GM18867 (cell line): ENCODE measurements at regions not wholly inside any gene's neighbourhood (a gene's known extent, or its start where the extent isn't known, plus 50 kb on each side); places are given as distances from the start of the nearest gene placed in this dataset.

Source experiments
- ATAC-seq: cut with Tn5 transposase; IDR thresholded peaks from one replicate; pipeline ENCODE4 v1.9.1; 2021; ENCODE audit warnings: mild to moderate bottlenecking, moderate library complexity; ENCODE audit not compliant: unreplicated experiment

DNA sequence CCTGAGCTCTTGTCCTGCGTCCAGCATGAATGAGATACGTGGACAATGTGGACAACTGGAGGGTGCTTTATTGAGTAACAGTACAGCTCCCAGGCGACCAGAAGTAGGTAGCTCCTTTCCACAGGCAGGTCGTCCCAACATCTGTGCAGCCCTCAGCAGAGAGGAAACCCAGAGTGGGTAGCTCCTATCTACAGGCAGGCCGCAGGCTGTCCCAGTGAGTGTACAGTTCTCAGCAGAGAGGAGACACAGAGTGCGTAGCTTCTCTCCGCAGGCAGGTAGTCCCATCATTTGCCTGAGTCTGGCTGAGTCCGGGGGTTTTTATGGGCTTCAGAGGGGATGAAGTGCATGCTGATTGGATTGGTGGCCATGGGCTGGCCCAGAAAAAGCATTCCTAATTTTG, 373.3 kb downstream of the CHSY3 start:
- ATAC-seq: no peak

DNA sequence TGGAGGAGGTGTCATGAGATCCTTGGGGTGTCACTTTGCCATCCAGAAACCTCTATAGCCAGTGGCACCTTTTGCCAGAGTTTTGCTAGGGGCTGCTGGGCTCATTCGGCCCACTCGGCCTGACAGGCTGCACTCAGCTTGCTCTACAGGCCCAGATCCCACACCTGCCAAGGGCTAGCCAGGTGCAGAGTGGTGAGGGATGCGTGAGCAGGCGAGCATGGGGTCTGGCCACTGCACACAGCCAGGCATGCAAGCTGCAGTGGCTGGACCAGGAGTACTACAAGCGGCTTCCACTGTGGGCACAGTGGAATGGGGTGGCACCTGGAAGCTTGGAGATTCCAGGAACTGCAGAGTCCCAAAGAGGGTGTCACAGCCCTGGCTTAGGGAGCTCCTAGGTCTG, 372.7 kb downstream of the CHSY3 start:
- no peak for ATAC-seq

DNA sequence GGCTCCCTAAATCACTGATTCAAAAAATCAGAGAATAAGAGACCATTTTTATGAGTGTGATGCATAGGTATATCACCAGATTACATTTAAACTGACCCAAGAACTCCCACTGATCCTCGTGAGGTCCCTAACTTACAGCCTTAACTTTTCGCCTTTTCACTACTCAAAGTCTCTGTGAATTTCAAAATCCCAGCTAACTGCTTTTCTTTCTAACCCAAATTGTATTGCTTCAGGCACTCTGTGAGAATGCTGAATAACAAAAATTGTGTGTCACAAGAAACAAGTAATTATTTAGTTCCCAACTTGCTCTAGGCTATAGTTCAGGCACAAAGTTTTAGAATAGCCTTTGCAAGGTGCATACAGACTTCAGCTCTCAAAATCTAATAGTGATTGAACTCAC, 368.6 kb downstream of the CHSY3 start:
- no peak for ATAC-seq

DNA sequence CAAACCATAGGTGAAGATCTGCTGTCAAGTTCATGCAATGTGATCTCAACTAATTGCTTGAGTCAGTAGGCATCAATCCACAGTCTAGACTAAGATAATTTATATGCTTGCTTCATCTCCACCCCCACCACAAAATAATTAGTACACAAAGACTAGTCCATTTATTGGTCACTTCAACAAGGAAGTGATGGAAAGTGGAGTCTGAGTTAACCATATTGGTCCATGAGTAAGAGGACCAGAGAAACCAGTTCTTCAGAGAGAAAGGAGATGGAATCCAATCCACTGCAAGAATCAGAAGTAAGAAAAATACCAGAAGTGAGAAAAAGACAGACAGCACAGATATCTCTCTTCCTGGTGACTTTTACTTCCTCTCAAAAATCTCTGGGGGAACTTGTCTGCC, 366.5 kb downstream of the CHSY3 start:
- ATAC-seq: no peak

DNA sequence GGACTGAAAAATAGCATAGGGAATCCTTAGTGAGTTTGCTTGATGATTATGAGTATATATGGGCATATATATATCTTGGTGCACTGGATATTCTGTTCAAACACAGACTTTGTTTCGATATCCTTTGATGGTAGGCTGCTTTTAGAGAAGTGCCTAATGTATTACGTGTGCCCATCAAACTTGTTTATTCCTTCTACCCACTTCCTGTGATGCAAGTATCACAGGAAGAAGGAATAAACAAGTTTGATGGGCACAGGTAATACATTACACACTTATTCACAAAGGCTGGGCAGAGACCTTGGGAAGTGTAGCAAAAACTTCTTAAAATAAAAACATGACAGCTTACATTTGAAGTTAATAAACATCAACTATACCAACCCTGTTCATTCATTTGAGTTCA, 364.2 kb downstream of the CHSY3 start:
- no peak for ATAC-seq

DNA sequence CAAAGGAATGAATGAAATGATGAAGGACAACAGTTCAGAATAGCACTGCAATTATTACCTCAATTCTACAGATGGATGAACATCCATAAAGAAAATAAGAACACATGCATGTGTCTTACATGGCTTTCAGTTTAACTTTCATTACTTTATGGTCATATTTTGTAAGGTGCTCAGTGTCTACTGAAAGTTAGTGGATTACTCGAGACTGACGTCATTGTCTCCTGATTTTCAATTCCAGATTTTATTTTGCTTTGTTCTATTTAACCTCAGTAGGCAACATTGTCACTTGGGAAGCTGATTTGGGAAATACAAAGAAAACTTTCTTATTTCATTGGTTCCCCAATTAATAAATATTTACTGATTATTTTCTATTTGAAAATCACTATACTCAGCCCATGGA, 363.7 kb downstream of the CHSY3 start:
- no peak for ATAC-seq

DNA sequence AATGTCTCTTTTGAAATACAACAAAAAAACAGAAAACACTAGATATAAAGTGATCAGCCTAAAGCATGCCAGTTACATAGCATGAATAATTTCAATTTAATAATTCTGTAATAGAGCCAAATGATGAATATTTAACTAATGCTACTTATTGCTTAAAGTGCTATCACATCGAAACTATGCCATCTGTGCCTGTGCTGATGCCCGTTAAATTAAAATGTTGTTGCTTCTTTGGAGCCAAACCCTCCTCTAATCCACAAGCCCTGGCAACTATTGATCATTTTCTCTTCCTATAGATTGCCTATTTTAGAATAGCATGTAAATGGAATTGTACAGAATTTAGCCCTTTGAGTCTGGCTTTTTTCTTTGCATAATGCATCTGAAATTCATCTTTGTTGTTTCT, 356.2 kb downstream of the CHSY3 start:
- ATAC-seq: no peak

DNA sequence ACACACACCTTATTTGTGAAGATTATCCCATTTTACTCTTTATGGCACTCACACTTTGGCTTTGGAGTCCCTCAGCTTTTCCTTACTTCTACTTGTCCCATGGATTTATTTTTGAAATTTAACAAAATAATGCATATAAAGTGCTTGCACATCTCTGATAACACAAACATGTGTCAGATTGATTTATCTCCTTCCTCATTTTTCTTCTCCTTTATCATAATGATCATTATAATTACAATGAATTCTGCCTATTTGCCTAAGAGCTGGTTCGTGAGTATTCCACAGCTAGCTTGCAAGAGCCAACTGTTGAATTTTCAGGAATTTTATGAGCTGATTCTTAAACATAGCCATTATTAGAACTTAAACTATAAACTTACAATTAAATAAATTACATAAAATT, 347.7 kb downstream of the CHSY3 start:
- ATAC-seq: no peak

DNA sequence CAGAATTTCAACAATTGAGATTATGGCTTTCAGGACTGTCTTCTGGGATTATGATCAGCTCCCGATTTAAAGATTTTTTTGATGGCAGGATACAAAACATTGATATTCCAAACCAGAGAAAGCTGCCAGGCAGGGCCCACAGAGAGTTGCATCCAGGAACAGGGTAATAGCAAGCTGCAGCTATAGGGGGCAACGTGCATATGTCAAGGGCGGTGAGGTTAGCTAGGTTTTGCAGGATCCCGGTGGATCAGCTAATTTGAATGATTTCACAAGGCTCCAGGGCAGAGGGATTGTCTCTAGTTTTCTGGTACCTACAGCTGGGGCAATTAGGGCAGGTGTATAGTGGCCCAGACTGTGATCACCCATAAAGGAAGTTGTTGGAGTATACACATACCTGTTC, 339.4 kb downstream of the CHSY3 start:
- no peak for ATAC-seq

DNA sequence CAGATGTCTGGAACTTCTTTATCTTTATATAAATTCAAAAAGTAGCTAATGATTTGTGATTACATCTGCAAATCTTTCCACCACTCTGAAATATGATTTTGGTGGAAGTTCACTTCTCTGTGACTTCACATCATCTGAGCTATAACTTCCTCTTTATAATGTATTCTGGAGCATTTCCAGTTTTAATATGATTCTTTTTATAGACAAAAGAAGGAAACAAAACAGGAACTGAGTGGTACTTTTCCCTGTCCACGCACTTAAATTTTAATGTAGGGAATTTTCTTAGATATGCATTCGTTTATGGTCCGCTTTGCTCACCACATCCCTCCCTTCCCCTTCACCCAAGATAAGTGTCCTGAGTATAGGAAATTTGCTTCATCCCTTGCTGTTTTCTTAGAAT, 333.5 kb downstream of the CHSY3 start:
- ATAC-seq: no peak
